SK-N-MC (cell line): ENCODE measurements at regions not wholly inside any gene's neighbourhood (a gene's known extent, or its start where the extent isn't known, plus 50 kb on each side); places are given as distances from the start of the nearest gene placed in this dataset.

ENCODE experiments used
- EZH2 ChIP-seq: fragments of 200-600 bp; sonication (generic); IDR thresholded peaks from one replicate; pipeline ENCODE4 v1.6.1; 2017; ENCODE audit warnings: antibody characterized with exemption
- FOXP2 ChIP-seq: optimal IDR thresholded peaks from 2 replicates; pipeline ENCODE3; 2011; ENCODE audit warnings: mild to moderate bottlenecking, moderate library complexity; ENCODE audit not compliant: insufficient read depth; ENCODE audit errors: extremely low read length, control extremely low read depth

- no peak for TF ChIP-seq EZH2
- TF ChIP-seq FOXP2: no peak
Observed at GRCh38 chr3:180274536-180274935, 237.8 kb upstream of the PEX5L start.
